ENCODE measurements at regions not wholly inside any gene's neighbourhood (a gene's known extent, or its start where the extent isn't known, plus 50 kb on each side); places are given as distances from the start of the nearest gene placed in this dataset.

GRCh38 chr9:18346745-18347144, 127.2 kb upstream of the ADAMTSL1 start:
- H3K36me3 ChIP-seq (ENCODE audit: control insufficient read depth in 2 of 2, insufficient read depth in 2 of 2, low read length in 2 of 2): no peaks in the 10 kb centered on the region
- no peak overlapping the region for H3K27ac ChIP-seq (ENCODE audit: low read depth in 2 of 2, low read length in 2 of 2)
- H3K4me3 ChIP-seq (ENCODE audit: low read length in 2 of 2): no peak overlapping the region
- no peaks in the 10 kb centered on the region for H3K27me3 ChIP-seq (ENCODE audit: control insufficient read depth in 2 of 2, insufficient read depth in 2 of 2, low read length in 2 of 2)
- no peaks in the 10 kb centered on the region for H3K4me1 ChIP-seq (ENCODE audit: control insufficient read depth in 2 of 2, insufficient read depth in 2 of 2, low read length in 2 of 2)
- no peaks in the 10 kb centered on the region for H3K9me3 ChIP-seq (ENCODE audit: control insufficient read depth in 2 of 2, low read length in 2 of 2)
- no peak overlapping the region for H3K9ac ChIP-seq (ENCODE audit: low read depth in 1 of 2, low read length in 2 of 2)

GRCh38 chr9:18347386-18348082, 126.4 kb upstream of the ADAMTSL1 start:
- no peaks in the 10 kb centered on the region for H3K9me3 ChIP-seq (ENCODE audit: control insufficient read depth in 2 of 2, low read length in 2 of 2)
- no peak overlapping the region for H3K4me3 ChIP-seq (ENCODE audit: low read length in 2 of 2)
- H3K27ac ChIP-seq (ENCODE audit: low read depth in 2 of 2, low read length in 2 of 2): no peak overlapping the region
- H3K36me3 ChIP-seq (ENCODE audit: control insufficient read depth in 2 of 2, insufficient read depth in 2 of 2, low read length in 2 of 2): no peaks in the 10 kb centered on the region
- no peak overlapping the region for H3K9ac ChIP-seq (ENCODE audit: low read depth in 1 of 2, low read length in 2 of 2)
- H3K27me3 ChIP-seq (ENCODE audit: control insufficient read depth in 2 of 2, insufficient read depth in 2 of 2, low read length in 2 of 2): no peaks in the 10 kb centered on the region
- no peaks in the 10 kb centered on the region for H3K4me1 ChIP-seq (ENCODE audit: control insufficient read depth in 2 of 2, insufficient read depth in 2 of 2, low read length in 2 of 2)

GRCh38 chr9:18348083-18348475, 125.9 kb upstream of the ADAMTSL1 start:
- Histone ChIP-seq H3K9me3 (ENCODE audit: control insufficient read depth in 2 of 2, low read length in 2 of 2) (no peaks in the 10 kb centered on the region), H3K4me1 (ENCODE audit: control insufficient read depth in 2 of 2, insufficient read depth in 2 of 2, low read length in 2 of 2) (no peaks in the 10 kb centered on the region), H3K27me3 (ENCODE audit: control insufficient read depth in 2 of 2, insufficient read depth in 2 of 2, low read length in 2 of 2) (no peaks in the 10 kb centered on the region), H3K9ac (ENCODE audit: low read depth in 1 of 2, low read length in 2 of 2) (no peak overlapping the region), H3K27ac (ENCODE audit: low read depth in 2 of 2, low read length in 2 of 2) (no peak overlapping the region), H3K4me3 (ENCODE audit: low read length in 2 of 2) (no peak overlapping the region), H3K36me3 (ENCODE audit: control insufficient read depth in 2 of 2, insufficient read depth in 2 of 2, low read length in 2 of 2) (no peaks in the 10 kb centered on the region)

- H3K36me3 ChIP-seq (ENCODE audit: control insufficient read depth in 2 of 2, insufficient read depth in 2 of 2, low read length in 2 of 2): no peaks in the 10 kb centered on the region
- H3K27ac ChIP-seq (ENCODE audit: low read depth in 2 of 2, low read length in 2 of 2): no peak overlapping the region
- no peaks in the 10 kb centered on the region for H3K27me3 ChIP-seq (ENCODE audit: control insufficient read depth in 2 of 2, insufficient read depth in 2 of 2, low read length in 2 of 2)
- no peak overlapping the region for H3K4me3 ChIP-seq (ENCODE audit: low read length in 2 of 2)
- no peaks in the 10 kb centered on the region for H3K9me3 ChIP-seq (ENCODE audit: control insufficient read depth in 2 of 2, low read length in 2 of 2)
- H3K4me1 ChIP-seq (ENCODE audit: control insufficient read depth in 2 of 2, insufficient read depth in 2 of 2, low read length in 2 of 2): no peaks in the 10 kb centered on the region
- H3K9ac ChIP-seq (ENCODE audit: low read depth in 1 of 2, low read length in 2 of 2): no peak overlapping the region
These were observed 124.4 kb upstream of the ADAMTSL1 start for GRCh38 chr9:18349530-18349929.

- Histone ChIP-seq H3K4me3 (ENCODE audit: low read length in 2 of 2) (no peak overlapping the region), H3K4me1 (ENCODE audit: control insufficient read depth in 2 of 2, insufficient read depth in 2 of 2, low read length in 2 of 2) (no peaks in the 10 kb centered on the region), H3K36me3 (ENCODE audit: control insufficient read depth in 2 of 2, insufficient read depth in 2 of 2, low read length in 2 of 2) (no peaks in the 10 kb centered on the region), H3K27me3 (ENCODE audit: control insufficient read depth in 2 of 2, insufficient read depth in 2 of 2, low read length in 2 of 2) (no peaks in the 10 kb centered on the region), H3K9ac (ENCODE audit: low read depth in 1 of 2, low read length in 2 of 2) (no peak overlapping the region), H3K27ac (ENCODE audit: low read depth in 2 of 2, low read length in 2 of 2) (no peak overlapping the region), H3K9me3 (ENCODE audit: control insufficient read depth in 2 of 2, low read length in 2 of 2) (no peaks in the 10 kb centered on the region)
These were observed 123.9 kb upstream of the ADAMTSL1 start for GRCh38 chr9:18350036-18350435.

GRCh38 chr9:18350995-18351595, 122.9 kb upstream of the ADAMTSL1 start:
- no peak overlapping the region for H3K4me3 ChIP-seq (ENCODE audit: low read length in 2 of 2)
- no peaks in the 10 kb centered on the region for H3K36me3 ChIP-seq (ENCODE audit: control insufficient read depth in 2 of 2, insufficient read depth in 2 of 2, low read length in 2 of 2)
- no peak overlapping the region for H3K27ac ChIP-seq (ENCODE audit: low read depth in 2 of 2, low read length in 2 of 2)
- no peaks in the 10 kb centered on the region for H3K4me1 ChIP-seq (ENCODE audit: control insufficient read depth in 2 of 2, insufficient read depth in 2 of 2, low read length in 2 of 2)
- no peaks in the 10 kb centered on the region for H3K27me3 ChIP-seq (ENCODE audit: control insufficient read depth in 2 of 2, insufficient read depth in 2 of 2, low read length in 2 of 2)
- no peak overlapping the region for H3K9ac ChIP-seq (ENCODE audit: low read depth in 1 of 2, low read length in 2 of 2)
- no peaks in the 10 kb centered on the region for H3K9me3 ChIP-seq (ENCODE audit: control insufficient read depth in 2 of 2, low read length in 2 of 2)

GRCh38 chr9:18352711-18353110, 121.2 kb upstream of the ADAMTSL1 start:
- no peak overlapping the region for H3K9ac ChIP-seq (ENCODE audit: low read depth in 1 of 2, low read length in 2 of 2)
- no peaks in the 10 kb centered on the region for H3K27me3 ChIP-seq (ENCODE audit: control insufficient read depth in 2 of 2, insufficient read depth in 2 of 2, low read length in 2 of 2)
- H3K4me1 ChIP-seq (ENCODE audit: control insufficient read depth in 2 of 2, insufficient read depth in 2 of 2, low read length in 2 of 2): no peaks in the 10 kb centered on the region
- H3K4me3 ChIP-seq (ENCODE audit: low read length in 2 of 2): no peak overlapping the region
- H3K9me3 ChIP-seq (ENCODE audit: control insufficient read depth in 2 of 2, low read length in 2 of 2): no peaks in the 10 kb centered on the region
- H3K36me3 ChIP-seq (ENCODE audit: control insufficient read depth in 2 of 2, insufficient read depth in 2 of 2, low read length in 2 of 2): no peaks in the 10 kb centered on the region
- no peak overlapping the region for H3K27ac ChIP-seq (ENCODE audit: low read depth in 2 of 2, low read length in 2 of 2)

GRCh38 chr9:18353473-18353872, 120.5 kb upstream of the ADAMTSL1 start:
- Histone ChIP-seq H3K9me3 (ENCODE audit: control insufficient read depth in 2 of 2, low read length in 2 of 2) (no peaks in the 10 kb centered on the region), H3K27ac (ENCODE audit: low read depth in 2 of 2, low read length in 2 of 2) (no peak overlapping the region), H3K27me3 (ENCODE audit: control insufficient read depth in 2 of 2, insufficient read depth in 2 of 2, low read length in 2 of 2) (no peaks in the 10 kb centered on the region), H3K4me1 (ENCODE audit: control insufficient read depth in 2 of 2, insufficient read depth in 2 of 2, low read length in 2 of 2) (no peaks in the 10 kb centered on the region), H3K4me3 (ENCODE audit: low read length in 2 of 2) (no peak overlapping the region), H3K36me3 (ENCODE audit: control insufficient read depth in 2 of 2, insufficient read depth in 2 of 2, low read length in 2 of 2) (no peaks in the 10 kb centered on the region), H3K9ac (ENCODE audit: low read depth in 1 of 2, low read length in 2 of 2) (no peak overlapping the region)

- Histone ChIP-seq H3K4me1 (ENCODE audit: control insufficient read depth in 2 of 2, insufficient read depth in 2 of 2, low read length in 2 of 2) (no peaks in the 10 kb centered on the region), H3K4me3 (ENCODE audit: low read length in 2 of 2) (no peak overlapping the region), H3K9me3 (ENCODE audit: control insufficient read depth in 2 of 2, low read length in 2 of 2) (no peaks in the 10 kb centered on the region), H3K36me3 (ENCODE audit: control insufficient read depth in 2 of 2, insufficient read depth in 2 of 2, low read length in 2 of 2) (no peaks in the 10 kb centered on the region), H3K27ac (ENCODE audit: low read depth in 2 of 2, low read length in 2 of 2) (no peak overlapping the region), H3K9ac (ENCODE audit: low read depth in 1 of 2, low read length in 2 of 2) (no peak overlapping the region), H3K27me3 (ENCODE audit: control insufficient read depth in 2 of 2, insufficient read depth in 2 of 2, low read length in 2 of 2) (no peaks in the 10 kb centered on the region)
These were observed 116.6 kb upstream of the ADAMTSL1 start for GRCh38 chr9:18357321-18357720.

- no peak overlapping the region for H3K4me3 ChIP-seq (ENCODE audit: low read length in 2 of 2)
- no peaks in the 10 kb centered on the region for H3K9me3 ChIP-seq (ENCODE audit: control insufficient read depth in 2 of 2, low read length in 2 of 2)
- H3K4me1 ChIP-seq (ENCODE audit: control insufficient read depth in 2 of 2, insufficient read depth in 2 of 2, low read length in 2 of 2): peaks cover 0 to 3% of the 10 kb centered on the region in 2 donors
- no peak overlapping the region for H3K9ac ChIP-seq (ENCODE audit: low read depth in 1 of 2, low read length in 2 of 2)
- no peak overlapping the region for H3K27ac ChIP-seq (ENCODE audit: low read depth in 2 of 2, low read length in 2 of 2)
- H3K36me3 ChIP-seq (ENCODE audit: control insufficient read depth in 2 of 2, insufficient read depth in 2 of 2, low read length in 2 of 2): no peaks in the 10 kb centered on the region
- H3K27me3 ChIP-seq (ENCODE audit: control insufficient read depth in 2 of 2, insufficient read depth in 2 of 2, low read length in 2 of 2): no peaks in the 10 kb centered on the region
These were observed 115.6 kb upstream of the ADAMTSL1 start for GRCh38 chr9:18358325-18358724.

Measured in mucosa of rectum (tissue), 2 donors.